NCI-H2227 (cell line): ENCODE measurements at regions not wholly inside any gene's neighbourhood (a gene's known extent, or its start where the extent isn't known, plus 50 kb on each side); places are given as distances from the start of the nearest gene placed in this dataset.

Source experiments
- DNase-seq: peaks from one replicate; lab custom pipeline; 2025; ENCODE audit not compliant: unreplicated experiment; lab: John Stamatoyannopoulos, UW

DNA sequence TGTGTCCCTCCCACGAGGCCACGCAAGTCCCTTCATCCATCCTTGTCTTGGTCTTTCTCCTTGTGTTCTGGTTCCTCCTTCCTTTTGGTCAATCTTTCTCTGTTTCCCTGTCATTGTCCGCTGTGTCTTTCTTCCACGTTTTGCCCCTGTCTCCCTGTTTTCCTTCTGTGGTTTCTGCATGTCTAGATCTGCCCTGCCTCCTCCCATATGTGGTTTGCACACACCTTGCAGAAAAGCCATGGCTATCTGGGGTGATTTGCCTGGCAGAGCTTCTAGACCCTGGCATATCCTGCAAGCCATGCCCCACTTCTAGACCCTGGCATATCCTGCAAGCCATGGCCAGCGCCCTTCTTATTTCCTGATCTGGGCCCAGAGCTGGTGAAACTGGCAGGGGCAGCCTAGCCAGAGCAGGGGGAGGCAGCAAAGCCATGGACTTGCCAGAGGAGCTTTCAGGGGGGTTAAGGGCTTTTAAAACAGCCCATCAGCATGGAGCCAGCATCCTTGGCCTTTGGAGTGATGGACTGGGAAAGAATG lies 131.6 kb upstream of the NECTIN1 start:
- no peak for DNase-seq

DNA sequence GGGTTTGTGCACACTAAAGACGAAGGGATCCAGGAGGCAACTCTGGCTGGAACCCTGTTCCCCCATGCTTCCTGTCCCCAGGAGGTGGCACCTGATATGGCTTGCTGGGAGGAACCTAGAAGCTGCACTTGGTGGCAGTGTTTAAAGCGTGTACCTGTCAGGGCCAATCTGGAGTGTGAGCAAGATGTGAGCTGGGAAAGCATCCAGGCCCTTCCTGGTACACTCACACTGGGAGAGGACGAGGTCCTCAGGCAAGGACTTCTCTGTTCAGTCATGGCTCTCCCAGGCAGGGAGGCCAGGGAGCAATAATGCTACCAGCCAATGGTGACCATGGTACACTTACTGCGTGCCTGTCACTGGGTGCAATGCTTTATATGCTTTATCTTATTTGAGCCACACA lies 130.7 kb upstream of the NECTIN1 start:
- DNase-seq: no peak

DNA sequence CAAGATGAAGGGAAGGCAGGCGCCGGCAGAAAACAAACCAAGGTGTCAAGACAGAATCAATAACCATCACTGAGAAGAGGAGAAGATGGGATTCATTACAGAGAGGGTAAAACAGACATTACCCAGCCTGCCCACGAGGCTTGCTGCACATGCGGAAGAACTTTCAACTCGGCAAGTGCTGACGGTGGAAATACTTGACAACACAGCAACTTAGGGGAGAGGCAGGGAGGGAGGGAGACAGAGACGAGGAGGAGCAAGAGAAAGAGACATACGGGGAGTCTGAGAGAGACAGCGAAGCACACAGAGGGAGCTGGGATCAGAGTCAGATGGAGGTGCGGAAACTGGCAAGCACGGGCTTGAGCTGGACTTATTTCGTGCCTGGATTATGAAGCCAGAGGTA lies 129.3 kb upstream of the NECTIN1 start:
- no peak for DNase-seq

DNA sequence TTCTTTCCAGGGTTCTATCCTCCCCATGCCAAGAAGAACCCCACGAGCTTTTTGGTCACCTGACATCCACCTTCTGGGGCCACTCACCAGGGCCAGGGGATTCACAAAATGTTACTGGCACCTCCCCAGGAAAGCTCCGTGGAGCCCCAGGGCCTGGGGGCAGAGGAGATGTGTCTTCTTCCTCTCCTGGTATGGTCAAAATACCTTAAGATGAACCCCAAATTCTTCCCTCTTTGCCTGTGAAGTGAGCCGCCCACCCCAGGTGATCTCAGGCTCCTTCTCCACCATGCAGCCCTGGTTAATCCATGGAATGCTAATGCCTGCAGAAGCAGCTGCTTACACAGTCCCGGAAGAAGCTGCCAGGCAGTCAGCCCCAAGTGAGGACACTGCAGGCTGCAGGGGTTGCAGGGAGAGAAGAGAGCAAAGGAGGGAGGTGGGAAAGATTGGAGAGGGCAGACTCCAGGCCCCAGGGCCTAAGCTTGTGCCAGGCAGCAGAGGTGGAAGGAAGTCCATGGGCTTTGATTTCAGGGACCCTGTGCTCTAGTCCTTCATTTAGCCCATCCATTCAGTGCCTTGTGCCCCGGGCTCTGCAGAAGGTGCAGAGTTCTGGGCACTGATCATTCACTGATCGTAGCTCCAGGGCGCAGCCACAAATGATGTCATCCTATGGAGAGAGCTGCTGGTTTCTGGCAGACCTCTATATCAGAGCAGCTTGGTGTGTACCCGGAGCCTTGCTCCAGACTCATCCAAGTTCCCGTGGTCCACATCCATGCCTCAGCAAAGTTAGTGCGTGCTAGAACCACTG lies 127.9 kb upstream of the NECTIN1 start:
- DNase-seq: no peak

DNA sequence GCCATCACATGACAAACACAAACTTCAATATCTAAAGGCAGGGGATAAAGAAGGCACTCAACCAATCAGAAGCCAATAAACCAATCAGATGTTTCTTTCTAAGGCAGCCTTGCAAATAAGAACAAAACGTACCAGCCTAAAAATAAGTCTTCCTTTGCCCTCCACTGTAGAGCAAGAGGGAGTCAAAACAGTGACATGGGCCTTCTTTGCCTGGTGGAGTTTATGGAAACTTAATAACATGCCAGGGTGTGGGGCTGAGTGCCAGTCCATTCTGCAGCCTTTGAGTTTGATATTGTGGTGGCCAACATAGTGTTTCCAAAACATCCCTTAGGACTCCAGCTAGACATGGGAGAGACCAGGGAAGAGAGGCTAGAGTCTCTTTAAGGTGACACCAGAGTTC lies 126.1 kb upstream of the NECTIN1 start:
- no peak for DNase-seq

- peak; percentile 13 for DNase-seq
Measured at GRCh38 chr11:119854521-119854920, 125.5 kb upstream of the NECTIN1 start.

GRCh38 chr11:119853581-119854360 lies 124.8 kb upstream of the NECTIN1 start:
- no peak for DNase-seq

DNA sequence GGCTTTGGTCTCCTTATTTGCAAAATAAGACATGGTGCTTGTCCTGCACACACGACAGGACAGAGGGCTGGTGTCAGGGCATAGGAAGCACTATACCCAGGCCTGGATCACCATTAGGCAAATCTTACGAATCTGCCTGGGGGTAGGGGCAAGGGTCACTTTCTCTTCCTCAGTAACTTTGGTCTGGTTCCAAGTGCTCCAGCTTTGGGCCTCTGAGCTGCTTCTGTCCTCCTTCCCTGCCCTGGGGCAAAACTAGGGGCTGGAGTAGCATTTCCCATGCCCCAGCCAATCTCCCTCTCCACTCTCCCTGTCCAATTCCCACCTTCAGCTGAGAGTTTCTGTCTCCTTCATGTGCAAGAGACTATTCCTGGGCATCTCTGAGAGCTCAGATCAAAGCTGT lies 123.7 kb upstream of the NECTIN1 start:
- DNase-seq: no peak

- DNase-seq: no peak
Measured at GRCh38 chr11:119850822-119851409, 121.9 kb upstream of the NECTIN1 start.

DNA sequence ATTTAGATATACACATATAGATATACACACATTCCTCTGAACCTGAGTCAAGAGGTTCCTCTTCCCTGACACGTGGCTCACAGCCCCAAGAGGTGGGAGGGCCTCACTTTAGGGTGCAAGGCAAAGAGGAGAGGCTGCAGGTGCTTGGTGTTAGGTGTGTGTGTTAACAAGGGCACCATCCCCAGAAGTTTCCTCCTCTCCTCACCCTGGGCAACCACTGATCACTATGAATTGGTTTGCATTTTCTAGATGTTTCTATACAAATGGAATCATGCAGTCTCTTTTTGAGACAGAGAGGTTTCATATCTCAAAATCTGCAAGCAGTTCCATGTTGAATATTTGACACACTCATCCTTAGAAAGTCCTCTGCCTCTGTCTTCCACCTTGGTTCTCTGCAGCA lies 120.9 kb upstream of the NECTIN1 start:
- DNase-seq: no peak

- DNase-seq: no peak
Measured at GRCh38 chr11:119847853-119848252, 118.9 kb upstream of the NECTIN1 start.

- DNase-seq: no peak
Measured at GRCh38 chr11:119846374-119846773, 117.4 kb upstream of the NECTIN1 start.

- DNase-seq: no peak
Measured at GRCh38 chr11:119845756-119846155, 116.8 kb upstream of the NECTIN1 start.

DNA sequence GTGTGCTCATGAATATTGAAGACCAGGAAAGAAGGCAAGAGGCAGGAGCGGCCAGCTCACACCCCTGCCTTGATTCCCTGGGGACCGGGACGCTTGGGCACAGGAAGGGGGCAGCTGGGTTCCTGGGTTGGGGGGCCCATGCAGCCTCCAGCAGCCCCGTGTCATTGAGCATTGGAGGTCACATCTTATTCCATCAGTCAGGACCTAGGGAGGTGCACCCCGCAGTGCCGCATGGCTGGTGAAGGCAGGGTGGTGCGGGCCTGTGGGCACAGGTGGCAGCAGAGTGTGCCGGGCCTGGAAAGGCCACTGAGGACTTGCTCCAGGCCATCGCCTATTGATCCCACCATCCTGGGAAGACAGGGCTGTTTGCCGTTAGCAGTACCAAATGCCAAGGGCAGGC lies 116.3 kb upstream of the NECTIN1 start:
- DNase-seq: no peak

GRCh38 chr11:119844808-119845207 lies 115.8 kb upstream of the NECTIN1 start:
- no peak for DNase-seq

DNA sequence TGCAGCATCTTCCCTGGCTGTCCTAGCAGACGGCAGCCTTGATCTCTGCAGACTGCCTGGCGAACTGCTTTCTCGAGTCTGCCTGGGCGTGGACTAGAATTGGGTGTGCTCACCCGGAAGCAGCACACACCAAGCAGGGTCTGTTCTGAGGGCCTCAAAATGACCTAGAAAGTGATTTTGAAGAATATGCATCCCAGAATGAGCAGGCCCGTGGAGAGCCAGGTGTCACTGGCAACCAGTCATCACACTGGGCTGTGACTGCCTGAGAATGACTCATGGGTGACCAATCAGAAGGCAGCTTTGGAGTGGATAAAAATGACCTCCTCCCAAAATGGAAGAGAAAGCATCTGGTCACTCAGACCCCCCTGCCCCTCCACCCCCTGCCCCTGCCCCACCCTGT lies 114.9 kb upstream of the NECTIN1 start:
- no peak for DNase-seq

DNA sequence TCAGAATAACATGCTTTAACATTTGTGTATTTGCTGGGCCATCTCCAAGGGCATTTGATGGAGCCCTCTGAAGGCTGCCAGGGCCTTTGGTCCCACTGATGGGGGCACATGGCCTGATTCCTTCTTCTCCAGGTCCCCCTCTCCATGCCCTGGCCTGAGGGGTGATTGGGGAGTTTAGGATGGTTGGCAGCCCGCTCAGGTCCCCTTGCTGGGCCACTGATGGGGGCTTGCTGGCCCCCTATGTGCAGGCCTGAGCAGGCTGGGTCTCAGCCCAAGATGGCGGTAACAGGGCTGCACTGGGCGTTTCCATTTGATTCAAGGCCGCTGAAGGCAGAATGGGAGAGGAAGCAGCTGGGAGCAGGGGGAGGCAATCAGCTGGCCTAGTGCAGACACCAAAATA lies 113.7 kb upstream of the NECTIN1 start:
- no peak for DNase-seq

GRCh38 chr11:119839476-119840133 lies 110.6 kb upstream of the NECTIN1 start:
- peak; percentile 47 for DNase-seq

DNA sequence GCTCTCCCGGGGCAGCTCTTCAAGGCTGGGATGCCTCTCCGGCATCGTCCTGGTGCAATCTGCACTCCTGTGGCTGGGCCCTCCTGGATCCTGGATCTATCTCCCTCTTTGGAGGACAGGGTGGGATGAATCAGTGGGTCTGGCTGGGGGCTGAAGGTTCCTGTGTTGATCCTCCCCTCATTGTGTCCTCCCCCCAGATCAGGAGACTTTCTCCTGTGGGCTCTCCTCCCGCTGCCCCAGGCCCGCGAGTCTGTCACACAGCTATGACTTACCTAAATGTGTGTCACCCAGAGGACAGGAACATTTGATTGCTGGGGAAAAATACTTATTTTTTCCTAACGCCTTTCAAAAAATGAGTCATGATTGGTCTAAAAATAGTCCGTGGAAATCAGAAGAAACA lies 106.8 kb upstream of the NECTIN1 start:
- DNase-seq: no peak

DNA sequence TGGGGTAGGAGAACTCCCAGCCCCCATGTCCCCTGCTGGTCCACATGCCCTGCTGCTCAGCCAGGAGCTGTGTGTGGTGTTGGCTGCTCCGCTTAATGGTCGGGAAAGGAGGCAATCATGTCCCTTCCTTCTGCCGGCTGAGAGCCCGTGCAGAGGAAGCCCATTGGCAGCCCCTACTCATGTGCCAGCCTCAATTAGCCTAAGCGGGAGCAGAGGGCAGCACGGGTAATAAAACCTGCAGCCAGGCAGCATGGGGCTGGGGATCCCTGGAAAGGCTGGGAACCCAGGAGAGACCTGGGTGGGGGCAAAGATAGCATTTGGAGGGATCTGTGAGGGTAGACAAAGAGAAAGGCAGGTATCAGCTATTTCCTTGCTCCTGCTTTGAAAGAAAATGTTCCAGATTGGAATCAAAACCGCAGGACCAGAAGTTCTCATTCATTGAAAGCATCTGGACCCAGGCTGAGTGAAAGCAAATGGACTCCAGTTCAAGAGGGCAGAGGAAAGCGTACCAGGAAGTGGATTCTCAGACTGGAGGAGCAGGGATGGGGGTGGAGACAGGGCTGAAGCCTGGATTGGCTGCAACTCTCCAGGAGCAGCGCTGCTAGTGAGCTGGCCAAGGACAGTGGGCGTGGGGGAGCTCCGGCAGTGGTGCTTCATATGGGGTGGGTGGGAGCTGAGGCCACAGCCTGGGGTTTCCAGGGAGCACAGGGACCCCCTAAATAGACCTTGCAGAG lies 103.4 kb upstream of the NECTIN1 start:
- DNase-seq: peak; percentile 77

- DNase-seq: no peak
Measured at GRCh38 chr11:119831011-119831410, 102.0 kb upstream of the NECTIN1 start.
